ENCODE measurements at regions not wholly inside any gene's neighbourhood (a gene's known extent, or its start where the extent isn't known, plus 50 kb on each side); places are given as distances from the start of the nearest gene placed in this dataset.

DNA sequence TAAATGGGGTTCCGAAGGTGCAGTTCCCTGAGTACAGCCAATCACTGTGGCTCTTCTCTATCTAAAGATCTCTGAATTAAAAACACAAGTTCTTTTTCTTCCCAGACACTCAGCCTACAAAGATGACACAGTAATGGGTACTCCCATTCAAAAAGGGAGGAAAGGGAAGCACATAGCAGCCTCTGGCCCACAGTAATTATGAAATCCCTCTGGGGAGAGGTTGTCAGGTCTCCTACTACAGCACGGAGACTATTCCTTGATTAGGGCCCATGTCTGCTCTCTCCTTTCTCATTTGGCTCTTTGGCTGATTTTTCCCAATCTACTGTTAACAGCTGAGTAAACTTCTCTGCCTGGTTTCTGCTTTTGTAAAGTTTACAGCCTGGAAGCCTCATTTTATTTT lies 62.0 kb upstream of the RANBP3L start:
- Histone ChIP-seq H3K4me3 (no peak overlapping the region), H3K4me1 (replicated peaks; ENCODE audit: insufficient read depth) (no peaks in the 10 kb centered on the region), H3K9me3 (ENCODE audit: insufficient read depth, low read depth) (no peaks in the 10 kb centered on the region), H3F3A (ENCODE audit: insufficient read depth, low read depth) (no peaks in the 10 kb centered on the region), H3K4me2 (no peak overlapping the region), H3K79me2 (ENCODE audit: low read depth) (no peaks in the 10 kb centered on the region), H3K36me3 (ENCODE audit: low read depth) (no peaks in the 10 kb centered on the region), H3K9me2 (ENCODE audit: insufficient read depth) (no peaks in the 10 kb centered on the region), H3K27me3 (ENCODE audit: insufficient read depth, low read depth) (no peaks in the 10 kb centered on the region), H2AFZ (no peak overlapping the region), H3K27ac (no peak overlapping the region), H4K20me1 (ENCODE audit: insufficient read depth) (no peaks in the 10 kb centered on the region)
- intact Hi-C loops (cut with micrococcal nuclease; ENCODE audit: unreplicated experiment) = no loop called here
- no TSS peak for BruUV-seq (replicated peaks)
- CTCF ChIA-PET = no interaction called here
- no peak for TF ChIP-seq EZH2 (IDR thresholded peaks at IDR 0.05; ENCODE audit: low read depth)
- TF ChIP-seq, protein P1, sequence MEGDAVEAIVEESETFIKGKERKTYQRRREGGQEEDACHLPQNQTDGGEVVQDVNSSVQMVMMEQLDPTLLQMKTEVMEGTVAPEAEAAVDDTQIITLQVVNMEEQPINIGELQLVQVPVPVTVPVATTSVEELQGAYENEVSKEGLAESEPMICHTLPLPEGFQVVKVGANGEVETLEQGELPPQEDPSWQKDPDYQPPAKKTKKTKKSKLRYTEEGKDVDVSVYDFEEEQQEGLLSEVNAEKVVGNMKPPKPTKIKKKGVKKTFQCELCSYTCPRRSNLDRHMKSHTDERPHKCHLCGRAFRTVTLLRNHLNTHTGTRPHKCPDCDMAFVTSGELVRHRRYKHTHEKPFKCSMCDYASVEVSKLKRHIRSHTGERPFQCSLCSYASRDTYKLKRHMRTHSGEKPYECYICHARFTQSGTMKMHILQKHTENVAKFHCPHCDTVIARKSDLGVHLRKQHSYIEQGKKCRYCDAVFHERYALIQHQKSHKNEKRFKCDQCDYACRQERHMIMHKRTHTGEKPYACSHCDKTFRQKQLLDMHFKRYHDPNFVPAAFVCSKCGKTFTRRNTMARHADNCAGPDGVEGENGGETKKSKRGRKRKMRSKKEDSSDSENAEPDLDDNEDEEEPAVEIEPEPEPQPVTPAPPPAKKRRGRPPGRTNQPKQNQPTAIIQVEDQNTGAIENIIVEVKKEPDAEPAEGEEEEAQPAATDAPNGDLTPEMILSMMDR (conservative IDR thresholded peaks at IDR 0.05) = no peak
- POLR2A ChIA-PET (ENCODE audit: unreplicated experiment) = no interaction called here
- no peak for DNase-seq

DNA sequence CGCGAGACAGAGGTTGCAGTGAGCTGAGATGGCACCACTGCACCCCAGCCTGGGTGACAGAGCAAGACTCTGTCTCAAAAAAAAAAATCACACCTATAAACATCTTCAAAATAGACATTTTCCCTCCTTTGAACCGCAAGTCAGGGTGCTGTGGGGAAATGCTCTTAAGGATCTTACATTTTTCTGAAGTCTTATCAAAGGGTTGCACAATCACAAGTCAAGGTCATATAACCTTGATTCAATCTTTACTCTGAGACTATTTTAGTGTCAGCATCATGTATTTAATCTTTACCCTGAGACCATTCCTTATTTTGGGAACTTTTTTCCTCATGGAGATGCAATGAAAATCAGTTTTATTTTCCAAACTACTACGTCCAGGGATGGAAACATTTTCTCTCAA lies 62.8 kb upstream of the RANBP3L start:
- no peaks in the 10 kb centered on the region for H3K27me3 ChIP-seq (ENCODE audit: insufficient read depth, low read depth)
- H3K79me2 ChIP-seq (ENCODE audit: low read depth) = no peaks in the 10 kb centered on the region
- intact Hi-C loops (cut with micrococcal nuclease; ENCODE audit: unreplicated experiment) = no loop called here
- no peak overlapping the region for H3K4me3 ChIP-seq
- CTCF ChIA-PET = no interaction called here
- H3K36me3 ChIP-seq (ENCODE audit: low read depth) = no peaks in the 10 kb centered on the region
- no peaks in the 10 kb centered on the region for H3F3A ChIP-seq (ENCODE audit: insufficient read depth, low read depth)
- BruUV-seq (replicated peaks) = no TSS peak
- no peak overlapping the region for H2AFZ ChIP-seq
- H3K9me2 ChIP-seq (ENCODE audit: insufficient read depth) = no peaks in the 10 kb centered on the region
- no peak for TF ChIP-seq EZH2 (IDR thresholded peaks at IDR 0.05; ENCODE audit: low read depth)
- TF ChIP-seq, protein P1 (conservative IDR thresholded peaks at IDR 0.05) = no peak
- no peak for DNase-seq
- H4K20me1 ChIP-seq (ENCODE audit: insufficient read depth) = no peaks in the 10 kb centered on the region
- no peaks in the 10 kb centered on the region for H3K9me3 ChIP-seq (ENCODE audit: insufficient read depth, low read depth)
- H3K27ac ChIP-seq = no peak overlapping the region
- POLR2A ChIA-PET (ENCODE audit: unreplicated experiment) = no interaction called here
- H3K4me2 ChIP-seq = no peak overlapping the region
- H3K4me1 ChIP-seq (replicated peaks; ENCODE audit: insufficient read depth) = no peaks in the 10 kb centered on the region

DNA sequence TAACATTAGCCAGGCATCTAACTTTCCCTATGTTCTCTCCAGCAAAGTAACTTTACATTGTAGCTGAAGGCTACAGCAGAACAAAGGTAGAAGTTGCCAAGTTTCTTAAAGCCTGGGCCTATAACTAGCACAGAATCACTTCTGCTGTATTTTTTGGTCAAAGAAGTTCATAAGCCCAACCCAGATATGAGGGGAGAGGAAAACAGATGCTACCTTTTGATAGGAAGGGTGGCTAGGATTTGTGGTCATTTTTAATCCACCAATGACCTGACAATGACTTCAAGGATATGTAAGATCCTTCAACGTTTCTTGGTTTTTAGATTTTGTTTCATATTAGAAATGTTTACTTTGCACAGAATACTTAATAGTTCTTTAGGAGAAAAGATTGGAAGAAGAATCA lies 64.2 kb upstream of the RANBP3L start:
- H3K9me2 ChIP-seq (ENCODE audit: insufficient read depth) = no peaks in the 10 kb centered on the region
- H4K20me1 ChIP-seq (ENCODE audit: insufficient read depth) = no peaks in the 10 kb centered on the region
- no peaks in the 10 kb centered on the region for H3K79me2 ChIP-seq (ENCODE audit: low read depth)
- H3K9me3 ChIP-seq (ENCODE audit: insufficient read depth, low read depth) = no peaks in the 10 kb centered on the region
- ChIA-PET POLR2A (ENCODE audit: unreplicated experiment) (no interaction called here), CTCF (no interaction called here)
- no peaks in the 10 kb centered on the region for H3F3A ChIP-seq (ENCODE audit: insufficient read depth, low read depth)
- no peak overlapping the region for H3K4me2 ChIP-seq
- no peak for DNase-seq
- H3K27ac ChIP-seq = no peak overlapping the region
- intact Hi-C loops (cut with micrococcal nuclease; ENCODE audit: unreplicated experiment) = no loop called here
- no peak overlapping the region for H2AFZ ChIP-seq
- no peaks in the 10 kb centered on the region for H3K27me3 ChIP-seq (ENCODE audit: insufficient read depth, low read depth)
- no TSS peak for BruUV-seq (replicated peaks)
- H3K4me3 ChIP-seq = no peak overlapping the region
- H3K4me1 ChIP-seq (replicated peaks; ENCODE audit: insufficient read depth) = no peaks in the 10 kb centered on the region
- H3K36me3 ChIP-seq (ENCODE audit: low read depth) = no peaks in the 10 kb centered on the region
- TF ChIP-seq, protein P1 (conservative IDR thresholded peaks at IDR 0.05) = no peak
- TF ChIP-seq EZH2 (IDR thresholded peaks at IDR 0.05; ENCODE audit: low read depth) = no peak
